ENCODE measurements at regions not wholly inside any gene's neighbourhood (a gene's known extent, or its start where the extent isn't known, plus 50 kb on each side); places are given as distances from the start of the nearest gene placed in this dataset.

DNA sequence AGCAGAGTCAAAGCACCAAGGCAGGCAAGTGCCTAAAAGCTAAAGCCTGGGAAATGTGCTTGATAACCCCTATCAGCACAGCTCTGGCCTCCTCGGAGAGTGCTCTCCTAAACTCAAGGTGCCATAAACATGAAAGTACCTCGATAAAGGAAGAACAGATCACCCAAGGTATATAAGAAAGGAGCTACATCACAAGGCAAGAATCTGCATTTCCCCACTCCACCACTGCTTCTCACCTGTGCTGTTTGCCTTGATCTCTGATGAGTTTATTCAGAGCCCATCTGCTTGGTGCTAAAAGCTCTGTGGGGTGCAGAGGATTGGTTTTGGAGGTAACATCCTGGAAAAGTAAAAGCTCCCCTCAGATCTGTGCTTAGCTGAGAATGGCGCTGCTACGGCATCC, 449.5 kb upstream of the CDH5 start:
- Histone ChIP-seq H3K9me1 (ENCODE audit: insufficient read depth, low read length) (no peaks in the 10 kb centered on the region), H3K4ac (ENCODE audit: low read depth, low read length) (no peak overlapping the region), H3K56ac (ENCODE audit: extremely low read depth, insufficient read depth, low read length) (no peak overlapping the region), H4K20me1 (ENCODE audit: insufficient read depth, low read length) (no peaks in the 10 kb centered on the region), H3K79me1 (ENCODE audit: low read depth in 1 of 2, low read length in 2 of 2) (no peaks in the 10 kb centered on the region), H3K9me3 (ENCODE audit: control insufficient read depth, insufficient read depth, low read length) (no peaks in the 10 kb centered on the region), H3K9ac (ENCODE audit: low read depth, low read length) (no peak overlapping the region), H3K23ac (ENCODE audit: low read depth, low read length) (no peak overlapping the region), H3K18ac (ENCODE audit: low read depth, low read length) (no peak overlapping the region), H4K91ac (ENCODE audit: insufficient read depth, low read depth, low read length) (no peak overlapping the region), H4K5ac (ENCODE audit: low read depth, low read length) (no peak overlapping the region), H4K8ac (ENCODE audit: low read depth in 2 of 2, low read length in 2 of 2) (no peak overlapping the region), H3K4me2 (ENCODE audit: low read depth, low read length) (no peak overlapping the region), H3K27ac (ENCODE audit: insufficient read depth, low read length) (no peak overlapping the region), H2AK9ac (replicated peaks; ENCODE audit: low read depth, low read length, poor library complexity) (no peak overlapping the region), H3K27me3 (ENCODE audit: control insufficient read depth, insufficient read depth, low read length) (peaks cover 18% of the 10 kb centered on the region), H2AFZ (replicated peaks; ENCODE audit: low read length, poor library complexity) (no peak overlapping the region), H3K14ac (replicated peaks; ENCODE audit: low read depth, low read length) (no peak overlapping the region), H2BK20ac (ENCODE audit: low read depth, low read length) (no peak overlapping the region), H2BK5ac (ENCODE audit: low read depth, low read length, poor library complexity, severe bottlenecking) (no peak overlapping the region), H3K4me1 (ENCODE audit: control insufficient read depth, insufficient read depth, low read length) (no peaks in the 10 kb centered on the region), H3K36me3 (ENCODE audit: control insufficient read depth, insufficient read depth, low read length) (no peaks in the 10 kb centered on the region), H2BK120ac (ENCODE audit: low read depth, low read length) (no peak overlapping the region), H3K4me3 (ENCODE audit: insufficient read depth, low read depth, low read length) (no peak overlapping the region), H2AK5ac (ENCODE audit: low read depth, low read length) (no peak overlapping the region), H2BK15ac (ENCODE audit: low read depth, low read length) (no peak overlapping the region)
- CTCF ChIA-PET: interaction anchor here (0.6 kb wide), 1 partner anchor 9 kb away, joined by 3 read pairs; no protein-coding TSS in a partner anchor
- BruUV-seq (replicated peaks): no TSS peak
- ATAC-seq (ENCODE audit: low read depth) (no peak), DNase-seq (no peak)
- POLR2A ChIA-PET (ENCODE audit: unreplicated experiment): no interaction called here
- TF ChIP-seq CHD1 (IDR thresholded peaks at IDR 0.05; ENCODE audit: low read depth, low read length) (no peak), RCOR1 (IDR thresholded peaks at IDR 0.05; ENCODE audit: insufficient replicate concordance, low read length) (no peak), CEBPB (IDR thresholded peaks at IDR 0.05; ENCODE audit: low read depth, low read length) (no peak), POLR2A (IDR thresholded peaks at IDR 0.05; ENCODE audit: low read depth, low read length) (no peak), FOS (IDR thresholded peaks at IDR 0.05; ENCODE audit: low read depth, low read length) (no peak)
- in situ Hi-C loops (cut with MboI; ENCODE audit: low sequenced_read_pairs) (no loop called here), dilution Hi-C loops (cut with HindIII; ENCODE audit: low sequenced_read_pairs, unreplicated experiment) (no loop called here), intact Hi-C loops (cut with micrococcal nuclease) (no loop called here)
- no CpG with 5 or more reads among the region's 4 CpGs for WGBS, 2 experiments (ENCODE audit: extremely low coverage in 2 of 2, insufficient read length in 1 of 2)
